ENCODE measurements at regions not wholly inside any gene's neighbourhood (a gene's known extent, or its start where the extent isn't known, plus 50 kb on each side); places are given as distances from the start of the nearest gene placed in this dataset.

GRCh38 chr2:142190805-142191204 lies 60.0 kb upstream of the LRP1B start:
- peaks cover 3% of the 10 kb centered on the region for H3K4me1 ChIP-seq (ENCODE audit: control insufficient read depth, insufficient read depth, low read length)
- H3K27me3 ChIP-seq (replicated peaks; ENCODE audit: control insufficient read depth, insufficient read depth, low read length) = no peaks in the 10 kb centered on the region
- H3K36me3 ChIP-seq (ENCODE audit: control insufficient read depth, insufficient read depth, low read length, severe bottlenecking) = no peaks in the 10 kb centered on the region
- H3K4me3 ChIP-seq (ENCODE audit: low read length) = no peak overlapping the region
- H3K9ac ChIP-seq (ENCODE audit: low read length) = no peak overlapping the region
- H3K9me3 ChIP-seq (ENCODE audit: control insufficient read depth, low read length) = no peaks in the 10 kb centered on the region
- peak; percentile 63 for DNase-seq (ENCODE audit: low read depth)

- no peak overlapping the region for H3K9ac ChIP-seq (ENCODE audit: low read length)
- H3K9me3 ChIP-seq (ENCODE audit: control insufficient read depth, low read length) = no peaks in the 10 kb centered on the region
- no peak overlapping the region for H3K4me3 ChIP-seq (ENCODE audit: low read length)
- H3K4me1 ChIP-seq (ENCODE audit: control insufficient read depth, insufficient read depth, low read length) = peaks cover 6% of the 10 kb centered on the region
- no peaks in the 10 kb centered on the region for H3K36me3 ChIP-seq (ENCODE audit: control insufficient read depth, insufficient read depth, low read length, severe bottlenecking)
- DNase-seq (ENCODE audit: low read depth) = peak; percentile 22
- H3K27me3 ChIP-seq (replicated peaks; ENCODE audit: control insufficient read depth, insufficient read depth, low read length) = no peaks in the 10 kb centered on the region
These were observed 58.7 kb upstream of the LRP1B start for GRCh38 chr2:142189501-142189900.

GRCh38 chr2:142188562-142188961 lies 57.7 kb upstream of the LRP1B start:
- no peaks in the 10 kb centered on the region for H3K9me3 ChIP-seq (ENCODE audit: control insufficient read depth, low read length)
- no peak for DNase-seq (ENCODE audit: low read depth)
- no peak overlapping the region for H3K9ac ChIP-seq (ENCODE audit: low read length)
- peaks cover 6% of the 10 kb centered on the region for H3K4me1 ChIP-seq (ENCODE audit: control insufficient read depth, insufficient read depth, low read length)
- no peaks in the 10 kb centered on the region for H3K36me3 ChIP-seq (ENCODE audit: control insufficient read depth, insufficient read depth, low read length, severe bottlenecking)
- H3K4me3 ChIP-seq (ENCODE audit: low read length) = no peak overlapping the region
- no peaks in the 10 kb centered on the region for H3K27me3 ChIP-seq (replicated peaks; ENCODE audit: control insufficient read depth, insufficient read depth, low read length)

GRCh38 chr2:142180820-142181533 lies 50.2 kb upstream of the LRP1B start:
- DNase-seq (ENCODE audit: low read depth) = no peak
- Histone ChIP-seq H3K9ac (ENCODE audit: low read length) (no peak overlapping the region), H3K4me3 (ENCODE audit: low read length) (no peak overlapping the region), H3K36me3 (ENCODE audit: control insufficient read depth, insufficient read depth, low read length, severe bottlenecking) (no peaks in the 10 kb centered on the region), H3K4me1 (ENCODE audit: control insufficient read depth, insufficient read depth, low read length) (peaks cover 4% of the 10 kb centered on the region), H3K9me3 (ENCODE audit: control insufficient read depth, low read length) (no peaks in the 10 kb centered on the region), H3K27me3 (replicated peaks; ENCODE audit: control insufficient read depth, insufficient read depth, low read length) (no peaks in the 10 kb centered on the region)

All from adipocyte (in vitro differentiated cells).